ES-I3 (cell line): ENCODE measurements at regions not wholly inside any gene's neighbourhood (a gene's known extent, or its start where the extent isn't known, plus 50 kb on each side); places are given as distances from the start of the nearest gene placed in this dataset.
"Not testable (repeated sequence)": the region's sequence is repeated elsewhere in the genome, so short reads cannot be mapped to it uniquely, and the experiment has no call there.

Experiments
- H3K36me3 ChIP-seq: 2 replicates; pipeline ENCODE4 v1.6.1; 2013; ENCODE audit warnings: mild to moderate bottlenecking, low read length, control low read depth, moderate library complexity; ENCODE audit not compliant: insufficient read depth
- H3K4me1 ChIP-seq: 2 replicates; pipeline ENCODE4 v1.6.1; 2013; ENCODE audit warnings: mild to moderate bottlenecking, control low read depth, low read length; ENCODE audit not compliant: insufficient read depth
- H3K9ac ChIP-seq: 2 replicates; pipeline ENCODE4 v1.6.1; 2013; ENCODE audit warnings: low read depth, mild to moderate bottlenecking, low read length, moderate library complexity
- H3K9me3 ChIP-seq: 2 replicates; pipeline ENCODE4 v1.6.1; 2013; ENCODE audit warnings: mild to moderate bottlenecking, low read length, moderate library complexity; ENCODE audit not compliant: control insufficient read depth, insufficient read depth

- no peaks in the 10 kb centered on the region for H3K4me1 ChIP-seq
- H3K9ac ChIP-seq: no peak overlapping the region
- H3K9me3 ChIP-seq: no peaks in the 10 kb centered on the region
- no peaks in the 10 kb centered on the region for H3K36me3 ChIP-seq
These were observed 90.1 kb downstream of the TENT5C start for GRCh38 chr1:117695796-117696490.

- no peaks in the 10 kb centered on the region for H3K4me1 ChIP-seq
- no peak overlapping the region for H3K9ac ChIP-seq
- H3K9me3 ChIP-seq: no peaks in the 10 kb centered on the region
- no peaks in the 10 kb centered on the region for H3K36me3 ChIP-seq
These were observed 90.7 kb downstream of the TENT5C start for GRCh38 chr1:117696561-117696960.

- H3K9ac ChIP-seq: no peak overlapping the region
- no peaks in the 10 kb centered on the region for H3K4me1 ChIP-seq
- H3K9me3 ChIP-seq: no peaks in the 10 kb centered on the region
- no peaks in the 10 kb centered on the region for H3K36me3 ChIP-seq
These were observed 91.5 kb downstream of the TENT5C start for GRCh38 chr1:117697220-117697781.

- Histone ChIP-seq H3K9me3 (no peaks in the 10 kb centered on the region), H3K4me1 (no peaks in the 10 kb centered on the region), H3K36me3 (no peaks in the 10 kb centered on the region), H3K9ac (no peak overlapping the region)
These were observed 92.7 kb downstream of the TENT5C start for GRCh38 chr1:117698398-117699160.

GRCh38 chr1:117699953-117700352 lies 94.1 kb downstream of the TENT5C start:
- Histone ChIP-seq H3K4me1 (no peaks in the 10 kb centered on the region), H3K36me3 (no peaks in the 10 kb centered on the region), H3K9ac (no peak overlapping the region), H3K9me3 (no peaks in the 10 kb centered on the region)

GRCh38 chr1:117702654-117703053 lies 96.8 kb downstream of the TENT5C start:
- no peaks in the 10 kb centered on the region for H3K36me3 ChIP-seq
- no peaks in the 10 kb centered on the region for H3K4me1 ChIP-seq
- no peaks in the 10 kb centered on the region for H3K9me3 ChIP-seq
- H3K9ac ChIP-seq: no peak overlapping the region

GRCh38 chr1:117707371-117707770 lies 101.5 kb downstream of the TENT5C start:
- no peak overlapping the region for H3K9ac ChIP-seq
- H3K4me1 ChIP-seq: peaks cover 9% of the 10 kb centered on the region
- H3K9me3 ChIP-seq: no peaks in the 10 kb centered on the region
- no peaks in the 10 kb centered on the region for H3K36me3 ChIP-seq

- no peak overlapping the region for H3K9ac ChIP-seq
- H3K36me3 ChIP-seq: no peaks in the 10 kb centered on the region
- H3K9me3 ChIP-seq: no peaks in the 10 kb centered on the region
- H3K4me1 ChIP-seq: peaks cover 9% of the 10 kb centered on the region
These were observed 102.7 kb downstream of the TENT5C start for GRCh38 chr1:117708323-117709248.

GRCh38 chr1:117709249-117709691 lies 103.4 kb downstream of the TENT5C start:
- Histone ChIP-seq H3K4me1 (peaks cover 9% of the 10 kb centered on the region), H3K9ac (no peak overlapping the region), H3K9me3 (no peaks in the 10 kb centered on the region), H3K36me3 (no peaks in the 10 kb centered on the region)

- Histone ChIP-seq H3K9me3 (no peaks in the 10 kb centered on the region), H3K9ac (no peak overlapping the region), H3K4me1 (peaks cover 9% of the 10 kb centered on the region), H3K36me3 (no peaks in the 10 kb centered on the region)
These were observed 104.9 kb downstream of the TENT5C start for GRCh38 chr1:117710710-117711109.

- H3K4me1 ChIP-seq: peaks cover 9% of the 10 kb centered on the region
- H3K9me3 ChIP-seq: 0 out of 2 replicates have a peak, but pooled peaks cover 2% of the 10 kb centered on the region
- H3K36me3 ChIP-seq: no peaks in the 10 kb centered on the region
- H3K9ac ChIP-seq: no peak overlapping the region
These were observed 106.8 kb downstream of the TENT5C start for GRCh38 chr1:117712621-117713020.

GRCh38 chr1:117714546-117714945 lies 108.7 kb downstream of the TENT5C start:
- H3K9ac ChIP-seq: no peak overlapping the region
- H3K4me1 ChIP-seq: no peaks in the 10 kb centered on the region
- no peaks in the 10 kb centered on the region for H3K36me3 ChIP-seq
- 0 out of 2 replicates have a peak, but pooled peaks cover 2% of the 10 kb centered on the region for H3K9me3 ChIP-seq

GRCh38 chr1:117716030-117716429 lies 110.2 kb downstream of the TENT5C start:
- not testable (repeated sequence) for H3K9me3 ChIP-seq

GRCh38 chr1:117717980-117718379 lies 112.1 kb downstream of the TENT5C start:
- H3K4me1 ChIP-seq, H3K9me3 ChIP-seq, H3K36me3 ChIP-seq: not testable (repeated sequence)

More at GRCh38 chr1:117716030-117716429, 110.2 kb downstream of the TENT5C start:
- H3K4me1 ChIP-seq, H3K36me3 ChIP-seq, H3K9ac ChIP-seq: not testable (repeated sequence)

More at GRCh38 chr1:117717980-117718379, 112.1 kb downstream of the TENT5C start:
- not testable (repeated sequence) for H3K9ac ChIP-seq
